ENCODE measurements at regions not wholly inside any gene's neighbourhood (a gene's known extent, or its start where the extent isn't known, plus 50 kb on each side); places are given as distances from the start of the nearest gene placed in this dataset.

DNA sequence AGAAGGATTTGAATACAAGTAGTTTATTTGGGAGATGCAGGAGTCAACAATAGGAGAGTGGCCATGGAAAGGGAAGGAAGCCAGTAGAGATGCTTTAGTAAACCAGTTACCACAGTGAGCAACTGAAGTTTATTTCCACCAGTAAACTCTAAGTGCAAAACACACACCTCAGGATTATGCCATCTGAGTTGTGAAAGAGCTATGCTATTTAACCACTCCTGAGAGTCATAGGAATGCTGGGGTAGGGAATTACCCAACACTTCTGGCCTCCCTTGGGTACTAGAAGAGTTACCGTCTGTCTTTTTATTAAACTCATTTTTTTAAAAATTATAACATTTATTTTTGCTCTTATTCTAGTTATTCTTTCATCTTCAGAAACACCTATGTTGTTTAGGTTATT, 834.6 kb upstream of the AMOT start:
- no CpG with 5 or more reads among the region's 1 CpG for WGBS (ENCODE audit: insufficient coverage, insufficient read length)
- Histone ChIP-seq H3K27me3 (ENCODE audit: control insufficient read depth, insufficient read depth, low read length) (no peaks in the 10 kb centered on the region), H3K36me3 (ENCODE audit: control insufficient read depth, insufficient read depth, low read length) (no peaks in the 10 kb centered on the region), H3K4me3 (ENCODE audit: low read length) (no peak overlapping the region), H3K4me1 (ENCODE audit: control insufficient read depth, insufficient read depth, low read length) (no peaks in the 10 kb centered on the region), H3K27ac (ENCODE audit: low read length) (no peak overlapping the region), H3K9me3 (ENCODE audit: control insufficient read depth, insufficient read depth, low read length) (no peaks in the 10 kb centered on the region)
- no peak for DNase-seq (ENCODE audit: low read depth, low spot score)

- Histone ChIP-seq H3K27ac (ENCODE audit: low read length) (no peak overlapping the region), H3K4me1 (ENCODE audit: control insufficient read depth, insufficient read depth, low read length) (no peaks in the 10 kb centered on the region), H3K9me3 (ENCODE audit: control insufficient read depth, insufficient read depth, low read length) (no peaks in the 10 kb centered on the region), H3K36me3 (ENCODE audit: control insufficient read depth, insufficient read depth, low read length) (no peaks in the 10 kb centered on the region), H3K4me3 (ENCODE audit: low read length) (no peak overlapping the region), H3K27me3 (ENCODE audit: control insufficient read depth, insufficient read depth, low read length) (no peaks in the 10 kb centered on the region)
- DNase-seq (ENCODE audit: low read depth, low spot score): no peak
- WGBS (ENCODE audit: insufficient coverage, insufficient read length): no CpG with 5 or more reads among the region's 2 CpGs
These were observed 810.7 kb upstream of the AMOT start for GRCh38 chrX:113651306-113651705.

GRCh38 chrX:113644426-113644825, 803.8 kb upstream of the AMOT start:
- WGBS (ENCODE audit: insufficient coverage, insufficient read length): no CpG with 5 or more reads among the region's 3 CpGs
- Histone ChIP-seq H3K27ac (ENCODE audit: low read length) (no peak overlapping the region), H3K9me3 (ENCODE audit: control insufficient read depth, insufficient read depth, low read length) (no peaks in the 10 kb centered on the region), H3K27me3 (ENCODE audit: control insufficient read depth, insufficient read depth, low read length) (no peaks in the 10 kb centered on the region), H3K36me3 (ENCODE audit: control insufficient read depth, insufficient read depth, low read length) (no peaks in the 10 kb centered on the region), H3K4me1 (ENCODE audit: control insufficient read depth, insufficient read depth, low read length) (no peaks in the 10 kb centered on the region), H3K4me3 (ENCODE audit: low read length) (no peak overlapping the region)
- no peak for DNase-seq (ENCODE audit: low read depth, low spot score)

DNA sequence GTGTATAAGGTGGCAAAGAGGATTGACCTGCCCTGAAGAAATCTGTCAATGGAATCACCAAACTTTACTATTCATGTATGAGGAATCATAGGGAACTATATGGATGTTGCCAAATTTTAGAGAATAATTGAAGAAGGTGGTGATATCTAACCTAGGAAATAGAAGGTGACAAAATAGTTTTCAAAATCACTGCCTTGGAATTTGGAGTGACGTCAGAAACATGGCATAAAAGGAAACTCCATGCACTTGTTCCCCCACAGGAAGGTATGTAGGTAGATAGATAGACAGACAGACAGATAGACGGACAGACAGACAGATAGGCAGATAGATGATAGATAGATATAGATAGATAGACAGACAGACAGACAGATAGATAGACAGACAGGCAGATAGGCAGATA, 793.9 kb upstream of the AMOT start:
- H3K27ac ChIP-seq (ENCODE audit: low read length): no peak overlapping the region
- no peaks in the 10 kb centered on the region for H3K4me1 ChIP-seq (ENCODE audit: control insufficient read depth, insufficient read depth, low read length)
- WGBS (ENCODE audit: insufficient coverage, insufficient read length): no CpG with 5 or more reads among the region's 2 CpGs
- DNase-seq (ENCODE audit: low read depth, low spot score): no peak
- no peak overlapping the region for H3K4me3 ChIP-seq (ENCODE audit: low read length)
- H3K27me3 ChIP-seq (ENCODE audit: control insufficient read depth, insufficient read depth, low read length): no peaks in the 10 kb centered on the region
- H3K9me3 ChIP-seq (ENCODE audit: control insufficient read depth, insufficient read depth, low read length): no peaks in the 10 kb centered on the region
- H3K36me3 ChIP-seq (ENCODE audit: control insufficient read depth, insufficient read depth, low read length): no peaks in the 10 kb centered on the region

DNA sequence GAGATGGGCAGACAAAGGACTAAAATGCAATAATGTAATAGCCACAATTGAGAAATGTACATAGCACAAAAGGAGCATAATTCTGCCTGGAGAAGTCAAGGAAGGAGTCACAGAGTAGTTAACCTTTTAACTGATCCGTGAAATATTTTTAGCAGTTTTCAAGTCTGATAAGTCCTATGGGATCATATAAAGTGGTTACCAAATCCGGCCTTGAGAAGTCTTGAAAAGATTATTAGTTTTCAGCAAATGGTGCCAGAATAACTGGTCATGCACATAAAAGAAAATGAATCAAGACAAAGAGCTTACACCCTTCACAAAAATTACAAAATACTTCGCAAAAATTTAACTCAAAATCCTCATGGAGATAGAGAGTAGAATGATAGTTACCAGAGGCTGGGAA, 788.7 kb upstream of the AMOT start:
- H3K9me3 ChIP-seq (ENCODE audit: control insufficient read depth, insufficient read depth, low read length): no peaks in the 10 kb centered on the region
- H3K27ac ChIP-seq (ENCODE audit: low read length): no peak overlapping the region
- DNase-seq (ENCODE audit: low read depth, low spot score): no peak
- WGBS (ENCODE audit: insufficient coverage, insufficient read length): no CpG with 5 or more reads among the region's 3 CpGs
- H3K36me3 ChIP-seq (ENCODE audit: control insufficient read depth, insufficient read depth, low read length): no peaks in the 10 kb centered on the region
- H3K4me1 ChIP-seq (ENCODE audit: control insufficient read depth, insufficient read depth, low read length): no peaks in the 10 kb centered on the region
- no peaks in the 10 kb centered on the region for H3K27me3 ChIP-seq (ENCODE audit: control insufficient read depth, insufficient read depth, low read length)
- H3K4me3 ChIP-seq (ENCODE audit: low read length): no peak overlapping the region

DNA sequence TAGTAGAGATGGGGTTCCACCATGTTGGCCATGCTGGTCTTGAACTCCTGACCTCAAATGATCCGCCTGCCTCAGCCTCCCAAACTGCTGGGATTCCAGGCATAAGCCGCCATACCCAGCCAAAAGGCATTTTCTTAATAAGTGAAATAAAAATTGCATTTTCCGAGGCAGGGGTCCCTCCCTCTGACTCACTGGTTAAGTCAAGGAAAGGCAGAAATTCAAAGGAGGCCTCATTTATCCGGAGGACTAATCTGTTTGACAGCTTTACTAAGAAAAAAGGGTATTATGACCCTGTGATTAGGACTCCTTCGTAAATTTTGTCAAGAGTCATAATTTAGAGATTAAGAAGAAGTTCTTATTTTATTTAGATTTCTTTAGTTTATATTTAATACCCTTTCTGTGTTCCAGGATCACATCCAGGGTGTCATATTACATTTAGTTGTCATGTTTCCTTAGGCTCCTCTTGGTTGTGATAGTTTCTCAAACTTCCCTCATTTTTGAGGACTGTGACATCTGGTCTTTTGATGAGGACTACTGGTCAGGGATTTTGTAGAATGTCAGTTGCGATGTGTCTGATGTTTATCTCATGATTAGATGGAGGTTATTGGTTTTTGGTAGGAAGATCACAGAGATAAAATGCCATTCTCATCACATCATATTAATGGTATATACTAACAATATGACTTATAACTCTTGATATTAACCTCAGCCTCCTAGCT, 753.7 kb upstream of the AMOT start:
- H3K27ac ChIP-seq (ENCODE audit: low read length): no peak overlapping the region
- H3K27me3 ChIP-seq (ENCODE audit: control insufficient read depth, insufficient read depth, low read length): no peaks in the 10 kb centered on the region
- no CpG with 5 or more reads among the region's 6 CpGs for WGBS (ENCODE audit: insufficient coverage, insufficient read length)
- no peaks in the 10 kb centered on the region for H3K9me3 ChIP-seq (ENCODE audit: control insufficient read depth, insufficient read depth, low read length)
- no peak for DNase-seq (ENCODE audit: low read depth, low spot score)
- no peaks in the 10 kb centered on the region for H3K36me3 ChIP-seq (ENCODE audit: control insufficient read depth, insufficient read depth, low read length)
- no peak overlapping the region for H3K4me3 ChIP-seq (ENCODE audit: low read length)
- H3K4me1 ChIP-seq (ENCODE audit: control insufficient read depth, insufficient read depth, low read length): no peaks in the 10 kb centered on the region

- no peaks in the 10 kb centered on the region for H3K27me3 ChIP-seq (ENCODE audit: control insufficient read depth, insufficient read depth, low read length)
- H3K4me3 ChIP-seq (ENCODE audit: low read length): no peak overlapping the region
- no peak for DNase-seq (ENCODE audit: low read depth, low spot score)
- H3K9me3 ChIP-seq (ENCODE audit: control insufficient read depth, insufficient read depth, low read length): no peaks in the 10 kb centered on the region
- no peaks in the 10 kb centered on the region for H3K4me1 ChIP-seq (ENCODE audit: control insufficient read depth, insufficient read depth, low read length)
- WGBS (ENCODE audit: insufficient coverage, insufficient read length): no CpG with 5 or more reads among the region's 15 CpGs
- H3K27ac ChIP-seq (ENCODE audit: low read length): no peak overlapping the region
- H3K36me3 ChIP-seq (ENCODE audit: control insufficient read depth, insufficient read depth, low read length): no peaks in the 10 kb centered on the region
These were observed 745.8 kb upstream of the AMOT start for GRCh38 chrX:113586281-113586898.

DNA sequence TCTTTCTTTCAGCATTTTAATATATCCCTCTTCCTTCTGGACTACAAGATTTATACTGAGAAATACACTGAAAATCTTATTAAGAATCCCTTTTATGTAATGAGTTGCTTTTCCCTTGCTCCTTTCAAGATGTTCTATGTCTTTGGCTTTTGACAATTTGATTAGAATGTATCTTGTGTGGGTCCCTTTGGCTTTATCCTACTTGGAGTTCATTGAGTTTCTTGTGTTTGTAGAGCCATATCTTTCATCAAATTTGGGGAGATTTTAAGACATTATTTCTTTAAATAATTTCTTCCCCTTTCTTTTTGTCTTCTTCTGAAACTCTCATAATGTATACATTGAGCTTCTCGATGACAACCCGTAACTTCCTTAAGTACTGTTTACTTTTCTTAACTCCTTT, 739.9 kb upstream of the AMOT start:
- Histone ChIP-seq H3K36me3 (ENCODE audit: control insufficient read depth, insufficient read depth, low read length) (no peaks in the 10 kb centered on the region), H3K27ac (ENCODE audit: low read length) (no peak overlapping the region), H3K4me1 (ENCODE audit: control insufficient read depth, insufficient read depth, low read length) (no peaks in the 10 kb centered on the region), H3K9me3 (ENCODE audit: control insufficient read depth, insufficient read depth, low read length) (no peaks in the 10 kb centered on the region), H3K27me3 (ENCODE audit: control insufficient read depth, insufficient read depth, low read length) (no peaks in the 10 kb centered on the region), H3K4me3 (ENCODE audit: low read length) (no peak overlapping the region)
- WGBS (ENCODE audit: insufficient coverage, insufficient read length): no CpG with 5 or more reads among the region's 2 CpGs
- DNase-seq (ENCODE audit: low read depth, low spot score): no peak

GRCh38 chrX:113558576-113558975, 717.9 kb upstream of the AMOT start:
- H3K9me3 ChIP-seq (ENCODE audit: control insufficient read depth, insufficient read depth, low read length): no peaks in the 10 kb centered on the region
- WGBS (ENCODE audit: insufficient coverage, insufficient read length): no CpG with 5 or more reads among the region's 1 CpG
- no peaks in the 10 kb centered on the region for H3K27me3 ChIP-seq (ENCODE audit: control insufficient read depth, insufficient read depth, low read length)
- no peak overlapping the region for H3K4me3 ChIP-seq (ENCODE audit: low read length)
- H3K4me1 ChIP-seq (ENCODE audit: control insufficient read depth, insufficient read depth, low read length): no peaks in the 10 kb centered on the region
- no peaks in the 10 kb centered on the region for H3K36me3 ChIP-seq (ENCODE audit: control insufficient read depth, insufficient read depth, low read length)
- no peak overlapping the region for H3K27ac ChIP-seq (ENCODE audit: low read length)
- no peak for DNase-seq (ENCODE audit: low read depth, low spot score)

DNA sequence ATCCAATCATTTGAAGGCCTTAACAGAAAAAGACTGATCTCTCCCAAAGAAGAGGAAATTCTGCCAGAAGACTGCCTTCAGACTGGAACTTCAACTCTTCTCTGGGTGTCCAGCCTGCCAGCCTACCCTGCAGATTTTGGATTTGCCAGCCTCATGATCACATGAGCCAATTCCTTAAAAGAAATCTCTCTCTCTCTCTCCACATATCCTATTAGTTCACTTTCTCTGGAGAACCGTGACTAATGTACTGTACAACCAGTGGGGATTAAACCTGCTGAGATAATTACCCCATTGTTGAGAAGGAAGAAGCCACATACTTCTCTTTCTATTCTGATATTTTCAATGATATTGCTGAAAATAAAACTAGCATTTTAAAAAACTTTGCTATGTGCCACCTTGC, 711.3 kb upstream of the AMOT start:
- no peak for DNase-seq (ENCODE audit: low read depth, low spot score)
- H3K27ac ChIP-seq (ENCODE audit: low read length): no peak overlapping the region
- H3K4me1 ChIP-seq (ENCODE audit: control insufficient read depth, insufficient read depth, low read length): no peaks in the 10 kb centered on the region
- no peaks in the 10 kb centered on the region for H3K9me3 ChIP-seq (ENCODE audit: control insufficient read depth, insufficient read depth, low read length)
- WGBS (ENCODE audit: insufficient coverage, insufficient read length): no CpG with 5 or more reads among the region's 1 CpG
- no peaks in the 10 kb centered on the region for H3K36me3 ChIP-seq (ENCODE audit: control insufficient read depth, insufficient read depth, low read length)
- no peaks in the 10 kb centered on the region for H3K27me3 ChIP-seq (ENCODE audit: control insufficient read depth, insufficient read depth, low read length)
- no peak overlapping the region for H3K4me3 ChIP-seq (ENCODE audit: low read length)
